GM12878 (cell line): ENCODE measurements at regions not wholly inside any gene's neighbourhood (a gene's known extent, or its start where the extent isn't known, plus 50 kb on each side); places are given as distances from the start of the nearest gene placed in this dataset.

ENCODE experiments used
- ATAC-seq: fragments of 200-7000 bp; cut with Tn5 transposase; 3 replicates; pipeline ENCODE4 v1.9.1; 2020; ENCODE audit warnings: mild to moderate bottlenecking, moderate library complexity
- BruUV-seq: library from RNA; stranded (reverse); fragments of 400-500 nt; replicated peaks from 2 replicates; lab custom pipeline; 2021; lab: Mats Ljungman, UMichigan
- CTCF ChIA-PET: fragments of 300-600 bp; sonication (Branson Sonifier 250); formaldehyde crosslinking; extraction: SDS; loops from one replicate; lab custom pipeline; 2021; ENCODE audit warnings: inconsistent platforms; lab: Yijun Ruan, JAX
- POLR2A ChIA-PET: fragments of 350-600 bp; formaldehyde crosslinking; extraction: SDS; loops from one replicate; lab custom pipeline; 2021; ENCODE audit warnings: inconsistent platforms; lab: Charles Lee
- RAD21 ChIA-PET: fragments of 300-600 bp; sonication (Branson Sonifier 250); formaldehyde crosslinking; loops from one replicate; lab custom pipeline; 2023; ENCODE audit warnings: antibody characterized with exemption; ENCODE audit not compliant: unreplicated experiment; lab: Charles Lee
- SMC1A ChIA-PET: fragments of 300-600 bp; sonication (Branson Sonifier 250); formaldehyde crosslinking; loops from one replicate; lab custom pipeline; 2023; ENCODE audit not compliant: unreplicated experiment, uncharacterized antibody; lab: Charles Lee
- DNase-seq: peaks from one replicate; pipeline ENCODE4 v3.0.0-alpha.2; 2011; ENCODE audit warnings: low read depth, low spot score
- FAIRE-seq: peaks from 3 replicates; lab custom pipeline; 2011; peaks lifted over from hg19 to GRCh38; lab: Jason Lieb, UNC
- H2AFZ ChIP-seq: 2 replicates; pipeline ENCODE4 v1.6.0; 2011; ENCODE audit warnings: low read depth, low read length, control low read depth; ENCODE audit not compliant: control insufficient read depth
- H3K27ac ChIP-seq: 2 replicates; pipeline ENCODE4 v1.5.1; 2011; ENCODE audit warnings: control low read depth; ENCODE audit not compliant: control insufficient read depth, insufficient read depth
- H3K27me3 ChIP-seq, 2 experiments: replicated peaks in 1 of 2; 2 replicates each; pipeline versions ENCODE4 v1.6.0 to v1.6.1; 2011; ENCODE audit warnings: low read length in 1 of 2; ENCODE audit not compliant: control insufficient read depth in 2 of 2, insufficient read depth in 2 of 2
- H3K36me3 ChIP-seq, 2 experiments: 2 replicates each; pipeline ENCODE4 v1.5.1; 2011; ENCODE audit warnings: low read length in 1 of 2; ENCODE audit not compliant: control insufficient read depth in 2 of 2, insufficient read depth in 2 of 2
- H3K4me1 ChIP-seq: 2 replicates; pipeline ENCODE4 v1.6.1; 2011; ENCODE audit warnings: mild to moderate bottlenecking, low read length, moderate library complexity, mixed read lengths; ENCODE audit not compliant: control insufficient read depth, insufficient read depth
- H3K4me2 ChIP-seq: 2 replicates; pipeline ENCODE4 v1.6.0; 2011; ENCODE audit warnings: control low read depth; ENCODE audit not compliant: control insufficient read depth, insufficient read depth
- H3K4me3 ChIP-seq: fragments of 200-600 bp; sonication (generic); 2 replicates; pipeline ENCODE4 v1.5.1; 2016
- H3K79me2 ChIP-seq: 2 replicates; pipeline ENCODE4 v1.6.0; 2011; ENCODE audit warnings: low read length; ENCODE audit not compliant: control insufficient read depth, insufficient read depth
- H3K9ac ChIP-seq: 2 replicates; pipeline ENCODE4 v1.8.0; 2011; ENCODE audit warnings: low read length, control low read depth, mixed read lengths; ENCODE audit not compliant: control insufficient read depth, insufficient read depth
- H3K9me3 ChIP-seq: replicated peaks from 3 replicates; pipeline ENCODE4 v1.5.1; 2011; ENCODE audit warnings: mild to moderate bottlenecking, low read length; ENCODE audit not compliant: control insufficient read depth, insufficient read depth
- H4K20me1 ChIP-seq: 2 replicates; pipeline ENCODE4 v1.6.0; 2011; ENCODE audit not compliant: control insufficient read depth, insufficient read depth
- NR2C1 ChIP-seq: fragments of 450-650 bp; IDR thresholded peaks from 2 replicates; pipeline ENCODE4 v1.6.1; 2017; ENCODE audit warnings: antibody characterized with exemption, mild to moderate bottlenecking, moderate library complexity
- WGBS: methylation state at CpG from one replicate; pipeline ENCODE4 v1.1.6; 2016; ENCODE audit warnings: low lambda C conversion rate; ENCODE audit not compliant: insufficient replicate concordance, insufficient coverage; ENCODE audit errors: missing lambda C conversion rate; 5-methylcytosine and 5-hydroxymethylcytosine counted together
- in situ Hi-C: fragments of 300-500 bp; cut with MboI; formaldehyde crosslinking; loops from 9 replicates; pipeline ENCODE4 v1.14.3; 2018; ENCODE audit warnings: mixed read lengths
- intact Hi-C: fragments of 100-400 bp; cut with micrococcal nuclease; formaldehyde crosslinking; loops from one replicate; pipeline ENCODE4 v1.14.2; 2022; ENCODE audit not compliant: unreplicated experiment
- TF ChIP-seq, protein P1 (sequence below): fragments of 450-650 bp; formaldehyde crosslinking; IDR thresholded peaks from 2 replicates; pipeline ENCODE4 v1.4.0; 2020; ENCODE audit warnings: mild to moderate bottlenecking, moderate library complexity
- TF ChIP-seq, protein P2 (sequence below): fragments of 450-650 bp; IDR thresholded peaks from 2 replicates; pipeline ENCODE4 v1.6.1; 2018; ENCODE audit warnings: borderline replicate concordance, mild to moderate bottlenecking; ENCODE audit not compliant: partially characterized antibody

DNA sequence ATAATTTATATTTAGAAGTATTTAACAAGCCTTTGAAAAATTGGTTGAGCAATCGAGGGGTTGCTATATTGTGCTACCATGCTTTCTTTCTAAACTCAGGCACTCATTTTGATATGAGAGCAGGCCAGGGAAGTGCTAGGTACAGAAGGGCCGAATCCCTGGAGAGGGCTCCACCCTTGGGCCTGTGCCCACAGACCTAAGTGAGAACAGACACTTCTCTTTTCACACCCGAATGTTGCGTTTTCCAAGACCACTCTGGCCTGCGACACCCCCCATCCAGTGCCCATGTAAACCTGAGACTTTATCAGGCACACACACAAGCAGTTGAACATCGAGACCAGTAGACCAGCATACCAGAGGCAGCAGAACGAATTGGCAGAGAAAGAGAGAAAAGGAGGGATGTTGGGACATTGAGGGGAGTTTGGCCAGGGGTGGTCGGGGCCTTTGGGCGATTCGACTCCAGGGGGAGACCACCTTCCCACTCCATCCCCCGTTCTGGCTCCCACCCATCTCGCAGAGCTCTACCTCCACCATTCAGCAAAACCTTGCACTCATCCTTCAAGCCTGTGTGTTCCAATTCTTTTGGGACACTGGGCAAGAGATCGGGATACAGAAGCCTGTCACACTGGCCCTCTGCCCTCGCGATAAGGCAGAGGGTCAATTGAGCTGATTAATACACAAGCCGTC, 134.8 kb downstream of the FBXO4 start:
- RAD21 ChIA-PET: interaction anchor here (1.0 to 1.6 kb wide), 2 partner anchors 8 to 204 kb away, joined by 3 to 8 read pairs; no protein-coding TSS in a partner anchor
- WGBS: 68% methylated on average over 16 of the region's 16 CpGs
- H4K20me1 ChIP-seq: no peaks in the 10 kb centered on the region
- H3K36me3 ChIP-seq: no peaks in the 10 kb centered on the region
- in situ Hi-C loops: loop anchor here (5.0 to 10.0 kb wide), 2 partner anchors 203 to 365 kb away; no protein-coding TSS in a partner anchor
- CTCF ChIA-PET: interaction anchor here (0.7 to 7.5 kb wide), 6 partner anchors 55 to 830 kb away, joined by 3 to 300 read pairs (median 6); no protein-coding TSS in a partner anchor
- SMC1A ChIA-PET: no interaction called here
- no peak overlapping the region for H3K9ac ChIP-seq
- no peak for ATAC-seq
- no peaks in the 10 kb centered on the region for H3K4me1 ChIP-seq
- H3K9me3 ChIP-seq: no peaks in the 10 kb centered on the region
- BruUV-seq: no TSS peak
- DNase-seq: no peak
- H3K27me3 ChIP-seq: no peaks in the 10 kb centered on the region
- no peak overlapping the region for H3K27ac ChIP-seq
- FAIRE-seq: no peak
- no peak overlapping the region for H2AFZ ChIP-seq
- intact Hi-C loops: loop anchor here (5.0 kb wide), 3 partner anchors 53 to 363 kb away; partner anchors contain the start of gene FBXO4
- H3K4me3 ChIP-seq: no peak overlapping the region
- TF ChIP-seq, protein P1, sequence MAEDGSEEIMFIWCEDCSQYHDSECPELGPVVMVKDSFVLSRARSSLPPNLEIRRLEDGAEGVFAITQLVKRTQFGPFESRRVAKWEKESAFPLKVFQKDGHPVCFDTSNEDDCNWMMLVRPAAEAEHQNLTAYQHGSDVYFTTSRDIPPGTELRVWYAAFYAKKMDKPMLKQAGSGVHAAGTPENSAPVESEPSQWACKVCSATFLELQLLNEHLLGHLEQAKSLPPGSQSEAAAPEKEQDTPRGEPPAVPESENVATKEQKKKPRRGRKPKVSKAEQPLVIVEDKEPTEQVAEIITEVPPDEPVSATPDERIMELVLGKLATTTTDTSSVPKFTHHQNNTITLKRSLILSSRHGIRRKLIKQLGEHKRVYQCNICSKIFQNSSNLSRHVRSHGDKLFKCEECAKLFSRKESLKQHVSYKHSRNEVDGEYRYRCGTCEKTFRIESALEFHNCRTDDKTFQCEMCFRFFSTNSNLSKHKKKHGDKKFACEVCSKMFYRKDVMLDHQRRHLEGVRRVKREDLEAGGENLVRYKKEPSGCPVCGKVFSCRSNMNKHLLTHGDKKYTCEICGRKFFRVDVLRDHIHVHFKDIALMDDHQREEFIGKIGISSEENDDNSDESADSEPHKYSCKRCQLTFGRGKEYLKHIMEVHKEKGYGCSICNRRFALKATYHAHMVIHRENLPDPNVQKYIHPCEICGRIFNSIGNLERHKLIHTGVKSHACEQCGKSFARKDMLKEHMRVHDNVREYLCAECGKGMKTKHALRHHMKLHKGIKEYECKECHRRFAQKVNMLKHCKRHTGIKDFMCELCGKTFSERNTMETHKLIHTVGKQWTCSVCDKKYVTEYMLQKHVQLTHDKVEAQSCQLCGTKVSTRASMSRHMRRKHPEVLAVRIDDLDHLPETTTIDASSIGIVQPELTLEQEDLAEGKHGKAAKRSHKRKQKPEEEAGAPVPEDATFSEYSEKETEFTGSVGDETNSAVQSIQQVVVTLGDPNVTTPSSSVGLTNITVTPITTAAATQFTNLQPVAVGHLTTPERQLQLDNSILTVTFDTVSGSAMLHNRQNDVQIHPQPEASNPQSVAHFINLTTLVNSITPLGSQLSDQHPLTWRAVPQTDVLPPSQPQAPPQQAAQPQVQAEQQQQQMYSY (CRISPR knock-in tag): no peak
- no peak for TF ChIP-seq NR2C1
- TF ChIP-seq, protein P2, sequence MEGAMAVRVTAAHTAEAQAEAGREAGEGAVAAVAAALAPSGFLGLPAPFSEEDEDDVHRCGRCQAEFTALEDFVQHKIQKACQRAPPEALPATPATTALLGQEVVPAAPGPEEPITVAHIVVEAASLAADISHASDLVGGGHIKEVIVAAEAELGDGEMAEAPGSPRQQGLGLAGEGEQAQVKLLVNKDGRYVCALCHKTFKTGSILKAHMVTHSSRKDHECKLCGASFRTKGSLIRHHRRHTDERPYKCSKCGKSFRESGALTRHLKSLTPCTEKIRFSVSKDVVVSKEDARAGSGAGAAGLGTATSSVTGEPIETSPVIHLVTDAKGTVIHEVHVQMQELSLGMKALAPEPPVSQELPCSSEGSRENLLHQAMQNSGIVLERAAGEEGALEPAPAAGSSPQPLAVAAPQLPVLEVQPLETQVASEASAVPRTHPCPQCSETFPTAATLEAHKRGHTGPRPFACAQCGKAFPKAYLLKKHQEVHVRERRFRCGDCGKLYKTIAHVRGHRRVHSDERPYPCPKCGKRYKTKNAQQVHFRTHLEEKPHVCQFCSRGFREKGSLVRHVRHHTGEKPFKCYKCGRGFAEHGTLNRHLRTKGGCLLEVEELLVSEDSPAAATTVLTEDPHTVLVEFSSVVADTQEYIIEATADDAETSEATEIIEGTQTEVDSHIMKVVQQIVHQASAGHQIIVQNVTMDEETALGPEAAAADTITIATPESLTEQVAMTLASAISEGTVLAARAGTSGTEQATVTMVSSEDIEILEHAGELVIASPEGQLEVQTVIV: no peak
- TF ChIP-seq, all 136 proteins: peak for 0
- no peaks in the 10 kb centered on the region for H3K79me2 ChIP-seq
- POLR2A ChIA-PET: interaction anchor here (0.6 kb wide), 1 partner anchor 574 kb away, joined by 3 read pairs; no protein-coding TSS in a partner anchor
- no peak overlapping the region for H3K4me2 ChIP-seq
